GM06990 (cell line): ENCODE measurements at regions not wholly inside any gene's neighbourhood (a gene's known extent, or its start where the extent isn't known, plus 50 kb on each side); places are given as distances from the start of the nearest gene placed in this dataset.

Experiments used
- DNase-seq: peaks from one replicate; pipeline ENCODE4 v3.0.0-alpha.2; 2011; ENCODE audit not compliant: insufficient read length; ENCODE audit errors: extremely low read depth
- H3K27me3 ChIP-seq: replicated peaks from 2 replicates; pipeline ENCODE4 v1.6.0; 2011; ENCODE audit warnings: low read length; ENCODE audit not compliant: control insufficient read depth, insufficient read depth
- H3K36me3 ChIP-seq: 2 replicates; pipeline ENCODE4 v1.5.1; 2011; ENCODE audit warnings: low read length; ENCODE audit not compliant: control insufficient read depth, insufficient read depth
- H3K4me3 ChIP-seq: replicated peaks from 2 replicates; pipeline ENCODE4 v1.5.1; 2011; ENCODE audit warnings: low read depth, mild to moderate bottlenecking, control low read depth, low read length
- CTCF ChIP-seq: IDR thresholded peaks from 2 replicates; pipeline ENCODE4 v1.5.1; 2011; ENCODE audit warnings: low read length, control low read depth, mild to moderate bottlenecking, inconsistent platforms; ENCODE audit not compliant: insufficient read depth, poor library complexity, severe bottlenecking

- no peaks in the 10 kb centered on the region for H3K27me3 ChIP-seq
- DNase-seq, result no peak
- TF ChIP-seq CTCF, result no peak
- H3K4me3 ChIP-seq, result no peak overlapping the region
- H3K36me3 ChIP-seq, result peaks cover 2% of the 10 kb centered on the region
Observed at GRCh38 chr1:101382135-101382534, 145.3 kb downstream of the S1PR1 start.

GRCh38 chr1:101388904-101389546 lies 152.2 kb downstream of the S1PR1 start:
- TF ChIP-seq CTCF, result no peak
- Histone ChIP-seq H3K36me3 (no peaks in the 10 kb centered on the region; the same call in 1 of the 2 replicates), H3K27me3 (no peaks in the 10 kb centered on the region), H3K4me3 (no peak overlapping the region)
- peak; percentile 85 for DNase-seq

- H3K27me3 ChIP-seq, result no peaks in the 10 kb centered on the region
- TF ChIP-seq CTCF, result no peak
- no peaks in the 10 kb centered on the region; the same call in 1 of the 2 replicates for H3K36me3 ChIP-seq
- no peak overlapping the region for H3K4me3 ChIP-seq
- no peak for DNase-seq
Observed at GRCh38 chr1:101389547-101389929, 152.7 kb downstream of the S1PR1 start.

- no peaks in the 10 kb centered on the region for H3K36me3 ChIP-seq
- H3K27me3 ChIP-seq, result no peaks in the 10 kb centered on the region
- no peak overlapping the region for H3K4me3 ChIP-seq
- TF ChIP-seq CTCF, result no peak
- DNase-seq, result no peak
Observed at GRCh38 chr1:101392552-101392951, 155.7 kb downstream of the S1PR1 start.

- no peak for DNase-seq
- no peaks in the 10 kb centered on the region for H3K36me3 ChIP-seq
- no peak for TF ChIP-seq CTCF
- no peaks in the 10 kb centered on the region for H3K27me3 ChIP-seq
- no peak overlapping the region for H3K4me3 ChIP-seq
Observed at GRCh38 chr1:101394041-101394440, 157.2 kb downstream of the S1PR1 start.

GRCh38 chr1:101399222-101399621 lies 162.4 kb downstream of the S1PR1 start:
- peaks cover 2% of the 10 kb centered on the region; the same call in 1 of the 2 replicates for H3K36me3 ChIP-seq
- no peak for DNase-seq
- no peak overlapping the region for H3K4me3 ChIP-seq
- H3K27me3 ChIP-seq, result no peaks in the 10 kb centered on the region
- no peak for TF ChIP-seq CTCF
